Left kidney (tissue), 1 donor: ENCODE measurements at regions not wholly inside any gene's neighbourhood (a gene's known extent, or its start where the extent isn't known, plus 50 kb on each side); places are given as distances from the start of the nearest gene placed in this dataset.

ENCODE experiments used
- DNase-seq: peaks from one replicate; pipeline ENCODE4 v3.0.0-alpha.2; 2013

DNA sequence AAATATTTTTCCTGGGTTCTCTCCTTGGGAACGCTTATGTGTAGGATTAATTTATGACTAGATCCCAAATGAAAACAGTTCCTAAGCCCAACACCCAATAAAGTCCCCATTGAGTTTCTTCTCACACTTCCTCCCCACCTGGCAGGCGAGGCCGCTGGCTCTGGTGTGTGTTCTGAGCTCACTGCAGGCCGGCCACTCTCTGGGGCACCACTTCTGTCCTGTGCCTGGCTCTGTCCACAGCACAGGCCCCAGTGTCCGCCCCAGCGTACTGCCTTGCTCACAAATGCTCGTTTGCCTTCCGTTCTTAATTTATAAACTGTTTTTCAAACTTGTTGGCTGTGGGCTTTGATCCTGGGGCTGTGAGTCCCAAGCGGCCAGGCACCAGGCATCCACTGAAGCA lies 90.6 kb downstream of the TLR5 start:
- DNase-seq, result no peak

DNA sequence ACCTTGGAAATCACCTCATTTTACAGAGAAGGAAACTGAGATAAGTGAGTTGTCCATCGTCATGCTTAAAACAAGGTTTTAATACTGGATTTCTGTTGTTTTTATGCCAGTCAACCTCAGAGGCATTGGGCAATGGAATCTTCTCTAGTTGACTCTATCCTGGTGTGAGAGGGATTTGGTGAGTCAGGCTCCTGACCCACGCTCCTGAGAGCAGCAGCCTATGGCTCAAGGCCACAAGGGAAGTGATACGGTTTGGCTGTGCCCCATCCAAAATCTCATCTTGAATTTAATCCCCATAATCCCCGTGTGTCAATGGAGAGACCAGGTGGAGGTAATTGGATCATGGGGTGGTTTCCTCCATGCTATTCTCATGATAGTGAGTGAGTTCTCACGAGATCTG lies 90.1 kb downstream of the TLR5 start:
- no peak for DNase-seq

DNA sequence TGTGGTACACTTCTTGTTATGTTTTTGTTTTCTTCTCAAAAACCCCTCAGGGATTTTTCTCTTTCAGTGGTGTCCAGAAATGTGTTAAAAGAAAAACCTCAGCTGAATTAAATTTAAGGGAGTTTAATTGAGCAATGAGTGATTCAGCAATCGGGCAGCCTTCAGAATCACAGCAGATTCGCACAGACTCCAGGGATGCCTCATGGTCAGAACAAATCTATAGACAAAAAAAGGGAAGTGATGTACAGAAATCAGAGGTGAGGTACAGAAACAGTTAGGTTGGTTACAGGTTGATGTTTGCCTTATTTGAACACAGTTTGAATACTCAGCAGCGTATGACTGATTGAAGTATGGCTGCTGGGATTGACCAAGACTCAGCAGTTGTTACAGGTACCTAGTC lies 86.2 kb downstream of the TLR5 start:
- DNase-seq, result no peak

DNA sequence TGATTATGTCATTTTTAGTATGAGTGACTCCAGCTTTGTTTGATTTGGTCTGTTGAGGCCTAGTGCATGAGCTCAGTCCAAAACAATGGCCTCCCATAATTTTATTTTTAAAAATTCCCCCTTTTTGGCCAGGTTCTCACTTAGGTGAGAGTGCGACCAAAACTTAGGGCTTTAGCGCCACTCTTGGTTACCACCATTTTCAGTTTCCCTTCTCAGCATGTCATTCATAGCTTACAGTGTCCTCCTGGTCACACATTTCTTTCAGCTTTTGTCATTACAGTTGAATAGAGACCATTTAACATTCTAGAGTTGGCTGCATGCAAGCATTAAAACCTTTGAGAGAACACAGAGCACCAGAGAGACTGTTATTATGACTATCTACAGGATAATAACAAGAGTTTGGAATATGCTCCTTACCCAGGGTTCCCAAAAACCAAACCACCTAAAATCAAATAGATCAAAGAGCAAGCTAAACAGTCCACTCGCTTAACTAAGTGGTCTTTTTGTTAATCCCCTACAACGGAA lies 85.4 kb downstream of the TLR5 start:
- no peak for DNase-seq
